T-helper 1 cell treated with Interleukin-12 subunit alpha and Interleukin-12 subunit beta and Interleukin-4 antibody, amounts not matched to agents 30 μg/mL and 1 μg/mL, for 36 hours (primary cell): ENCODE measurements at regions not wholly inside any gene's neighbourhood (a gene's known extent, or its start where the extent isn't known, plus 50 kb on each side); places are given as distances from the start of the nearest gene placed in this dataset.
"Not testable (repeated sequence)": the region's sequence is repeated elsewhere in the genome, so short reads cannot be mapped to it uniquely, and the experiment has no call there.

Experiments
- H3K27ac Mint-ChIP-seq: one replicate; pipeline ENCODE4 v1.8.0; 2021; ENCODE audit warnings: mild to moderate bottlenecking, mixed read lengths
- H3K27me3 Mint-ChIP-seq: one replicate; pipeline ENCODE4 v1.8.0; 2021; ENCODE audit warnings: low read depth, mixed read lengths
- H3K36me3 Mint-ChIP-seq: one replicate; pipeline ENCODE4 v1.8.0; 2021; ENCODE audit warnings: low read depth, mixed read lengths
- H3K4me1 Mint-ChIP-seq: one replicate; pipeline ENCODE4 v1.8.0; 2021; ENCODE audit warnings: low read depth, mixed read lengths
- H3K4me3 Mint-ChIP-seq: one replicate; pipeline ENCODE4 v1.8.0; 2021; ENCODE audit warnings: mild to moderate bottlenecking, moderate library complexity, mixed read lengths
- H3K9me3 Mint-ChIP-seq: one replicate; pipeline ENCODE4 v1.8.0; 2021; ENCODE audit warnings: mixed read lengths

DNA sequence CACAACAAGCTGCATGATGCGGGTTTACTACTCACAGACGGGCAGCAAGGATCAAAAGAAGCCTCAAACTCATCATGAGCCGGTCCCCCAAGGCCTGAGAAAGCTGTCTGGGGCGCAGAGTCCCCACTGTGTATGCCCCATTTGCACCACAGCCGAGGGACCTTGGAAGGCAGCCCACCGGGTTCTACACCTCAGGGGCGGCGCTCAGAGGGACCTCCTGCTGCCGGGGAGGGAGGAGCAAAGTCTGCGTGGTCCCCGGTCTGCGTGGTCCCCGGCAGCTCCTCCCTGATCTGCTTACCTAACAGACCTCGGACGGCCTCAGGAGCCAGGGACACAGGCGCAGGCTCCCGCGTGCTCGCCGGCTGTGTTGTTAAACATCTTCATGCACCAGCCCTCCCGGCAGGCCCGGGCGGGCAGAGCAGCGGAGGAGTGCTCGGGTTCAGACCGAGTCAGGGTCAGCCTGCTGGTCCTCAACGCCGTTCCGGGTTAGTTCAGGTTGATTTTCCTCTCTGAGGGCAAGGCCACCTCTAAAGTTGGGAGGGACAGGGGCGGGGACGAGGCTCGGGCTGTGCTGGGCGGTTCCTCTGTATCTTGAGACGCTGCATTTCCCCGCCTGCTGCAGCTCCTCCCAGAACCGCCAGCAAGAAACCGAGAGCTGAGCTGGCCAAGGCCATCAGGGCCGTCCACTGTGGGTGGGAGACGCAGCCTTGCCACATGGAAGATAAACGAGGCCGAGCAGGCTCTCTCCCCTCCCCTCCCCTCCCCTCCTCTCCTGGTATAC, 74.6 kb downstream of the MRPL36 start:
- Mint-ChIP-seq H3K4me3 (peak overlapping the region; percentile 42), H3K4me1 (no peaks in the 10 kb centered on the region), H3K36me3 (no peaks in the 10 kb centered on the region), H3K27me3 (peaks cover 6% of the 10 kb centered on the region), H3K27ac (no peak overlapping the region), H3K9me3 (no peaks in the 10 kb centered on the region)

DNA sequence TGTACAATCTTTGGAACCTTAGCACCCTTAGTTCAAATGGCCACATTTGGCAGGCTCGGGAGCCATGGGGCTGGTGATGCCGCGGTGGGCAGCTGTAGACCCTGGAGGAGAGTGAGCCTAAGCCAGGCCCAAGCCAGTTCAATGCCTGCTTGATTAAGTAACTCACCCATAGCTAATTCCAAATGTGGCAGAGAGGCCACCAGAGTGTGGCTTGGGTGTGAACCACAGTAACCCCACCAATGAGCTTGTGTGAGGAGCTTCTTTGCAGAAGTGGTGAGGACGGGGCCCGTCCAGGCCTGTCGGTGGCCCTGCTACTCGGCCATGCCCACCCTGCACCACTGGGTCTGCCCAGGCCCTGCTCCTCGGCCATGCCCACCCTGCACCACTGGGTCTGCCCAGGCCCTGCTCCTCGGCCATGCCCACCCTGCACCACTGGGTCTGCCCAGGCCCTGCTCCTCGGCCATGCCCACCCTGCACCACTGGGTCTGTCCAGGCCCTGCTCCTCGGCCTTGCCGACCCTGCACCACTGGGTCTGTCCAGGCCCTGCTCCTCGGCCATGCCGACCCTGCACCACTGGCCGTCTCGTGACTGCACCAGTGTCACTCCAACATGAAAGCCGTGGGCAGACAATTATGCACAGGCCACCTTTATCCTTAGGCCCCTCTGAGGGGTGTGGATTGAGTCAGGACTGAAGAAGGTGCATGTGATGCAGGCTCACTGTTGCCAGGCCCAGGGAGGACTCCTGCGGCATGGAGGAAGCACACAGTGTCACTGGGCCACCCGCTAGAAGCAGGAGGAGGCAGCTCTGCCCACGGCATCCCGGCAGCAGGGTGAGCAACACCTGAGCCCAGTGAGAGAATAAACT, 75.4 kb downstream of the MRPL36 start:
- H3K9me3 Mint-ChIP-seq = peaks cover 6% of the 10 kb centered on the region
- no peaks in the 10 kb centered on the region for H3K36me3 Mint-ChIP-seq
- peaks cover 6% of the 10 kb centered on the region for H3K27me3 Mint-ChIP-seq
- H3K4me1 Mint-ChIP-seq = no peaks in the 10 kb centered on the region
- no peak overlapping the region for H3K4me3 Mint-ChIP-seq
- H3K27ac Mint-ChIP-seq = no peak overlapping the region

DNA sequence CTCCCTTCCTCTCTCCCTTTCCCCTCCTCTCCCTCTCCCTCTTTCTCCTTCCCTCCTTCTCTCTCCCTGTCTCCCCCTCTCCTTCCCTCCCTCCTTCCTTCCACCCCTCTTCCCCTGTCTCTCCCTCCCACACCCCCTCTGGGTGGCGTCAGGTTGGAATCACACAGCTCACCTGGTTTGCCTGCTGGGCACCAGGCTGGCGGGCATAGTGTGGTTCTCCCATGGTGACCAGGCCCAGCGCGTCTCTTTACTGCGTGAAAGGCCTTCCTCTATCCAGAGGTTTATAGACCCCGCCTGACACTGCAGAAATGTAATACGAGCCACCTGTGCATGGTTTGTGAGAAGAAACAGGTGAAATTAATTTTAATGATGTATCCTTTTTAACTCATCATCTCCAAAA, 76.2 kb downstream of the MRPL36 start:
- Mint-ChIP-seq H3K4me1 (no peaks in the 10 kb centered on the region), H3K27me3 (peaks cover 6% of the 10 kb centered on the region), H3K9me3 (peaks cover 13% of the 10 kb centered on the region), H3K36me3 (peaks cover under 1% of the 10 kb centered on the region), H3K27ac (no peak overlapping the region), H3K4me3 (no peak overlapping the region)

DNA sequence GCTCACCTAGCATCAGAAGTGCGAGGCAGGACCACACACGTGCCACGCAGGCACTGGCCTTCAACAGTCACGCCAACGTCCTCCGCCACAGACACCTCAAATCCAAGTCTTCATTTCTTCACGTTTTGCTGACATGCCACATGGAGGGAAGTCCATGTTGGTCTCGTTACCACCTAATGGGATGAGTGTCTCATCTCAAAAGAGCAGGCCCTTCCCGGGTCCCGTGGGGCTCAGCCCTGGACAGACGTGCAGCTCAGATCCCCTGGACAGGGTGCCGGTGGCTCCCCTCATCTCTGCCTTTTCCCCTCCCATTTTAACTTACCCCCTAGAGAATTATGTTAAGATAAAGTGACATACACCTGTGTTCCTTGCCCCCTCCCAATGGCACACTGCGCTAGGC, 76.8 kb downstream of the MRPL36 start:
- H3K4me3 Mint-ChIP-seq = no peak overlapping the region
- H3K9me3 Mint-ChIP-seq = peaks cover 19% of the 10 kb centered on the region
- H3K4me1 Mint-ChIP-seq = no peaks in the 10 kb centered on the region
- H3K36me3 Mint-ChIP-seq = peaks cover 4% of the 10 kb centered on the region
- H3K27ac Mint-ChIP-seq = no peak overlapping the region
- H3K27me3 Mint-ChIP-seq = peaks cover 6% of the 10 kb centered on the region

DNA sequence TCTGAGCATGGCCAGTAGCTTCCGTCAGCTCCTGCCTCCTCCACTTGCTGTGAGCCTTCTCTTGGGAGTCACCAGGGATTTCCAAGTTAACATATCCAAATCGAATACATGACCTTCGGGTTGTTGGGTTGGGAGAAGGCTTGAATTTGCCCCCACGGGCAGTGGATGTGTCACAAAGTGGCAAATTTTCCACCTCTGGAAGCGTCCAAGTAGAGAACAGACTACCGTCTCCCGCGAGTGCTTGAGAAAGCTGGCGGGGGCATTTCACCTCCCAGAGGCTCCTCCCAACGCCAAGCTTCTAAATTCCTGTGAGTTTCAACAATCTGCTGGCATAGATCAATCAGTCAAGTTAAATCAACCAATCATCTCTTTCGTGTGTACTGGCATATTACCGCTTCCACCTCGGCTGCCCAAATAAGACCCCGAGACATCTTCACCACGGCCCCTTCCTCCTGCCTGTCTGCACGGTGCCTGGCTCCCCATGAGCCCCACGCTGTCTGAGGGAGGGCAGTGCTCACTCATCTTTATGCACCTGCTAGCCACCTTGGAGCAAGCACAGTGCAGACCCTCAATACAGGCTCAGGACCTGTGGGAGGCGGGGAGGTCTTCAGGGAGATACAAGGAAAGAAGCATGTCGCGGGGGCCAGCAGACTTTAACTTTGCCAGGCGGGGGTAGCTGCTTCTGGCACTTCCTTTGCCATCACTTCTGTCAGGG, 79.1 kb downstream of the MRPL36 start:
- Mint-ChIP-seq H3K9me3 (peaks cover 23% of the 10 kb centered on the region), H3K4me3 (no peak overlapping the region), H3K27me3 (peaks cover 6% of the 10 kb centered on the region), H3K36me3 (peaks cover 4% of the 10 kb centered on the region), H3K27ac (no peak overlapping the region), H3K4me1 (no peaks in the 10 kb centered on the region)

DNA sequence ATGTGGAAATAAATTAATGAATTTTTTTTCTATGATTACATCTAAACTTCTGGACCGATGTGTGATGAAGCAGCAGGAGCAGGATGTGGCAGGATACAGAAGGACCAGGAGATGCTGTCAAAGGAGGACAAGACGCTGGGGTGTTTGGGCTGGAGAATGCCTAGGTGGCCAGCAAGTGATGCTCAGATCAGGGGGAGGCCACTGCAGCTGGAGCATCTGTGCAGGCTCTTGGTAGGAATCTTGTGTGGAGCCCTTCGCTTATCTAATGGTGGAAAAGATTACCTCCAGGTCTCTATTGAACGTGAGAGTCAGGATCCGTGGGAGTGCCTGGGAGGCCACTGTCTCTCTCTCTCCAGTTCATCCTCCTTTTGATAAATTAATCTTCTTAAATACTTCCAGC, 79.8 kb downstream of the MRPL36 start:
- Mint-ChIP-seq H3K4me1 (no peaks in the 10 kb centered on the region), H3K36me3 (peaks cover 4% of the 10 kb centered on the region), H3K27me3 (peaks cover 6% of the 10 kb centered on the region), H3K9me3 (peaks cover 23% of the 10 kb centered on the region), H3K27ac (no peak overlapping the region), H3K4me3 (no peak overlapping the region)

DNA sequence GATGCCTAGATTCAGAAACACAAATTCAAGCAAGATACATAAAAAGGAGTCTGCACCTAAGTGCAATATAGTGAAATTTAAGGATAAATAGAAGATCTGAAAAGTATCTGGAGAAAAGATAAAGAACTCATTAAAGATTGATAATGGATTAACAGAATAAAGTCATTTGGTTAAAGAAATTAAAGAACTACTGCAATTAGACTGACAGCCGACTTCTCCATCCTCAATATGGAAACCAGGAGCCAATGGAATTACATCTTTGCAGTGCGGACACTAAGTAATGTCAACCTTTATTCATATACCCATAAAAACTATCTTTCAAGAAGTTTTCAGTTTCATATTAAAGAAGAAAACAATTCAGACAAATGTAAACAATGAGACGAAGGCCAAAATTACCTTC, 81.0 kb downstream of the MRPL36 start:
- Mint-ChIP-seq H3K36me3 (peaks cover 4% of the 10 kb centered on the region), H3K27me3 (peaks cover 6% of the 10 kb centered on the region), H3K9me3 (peaks cover 23% of the 10 kb centered on the region), H3K27ac (no peak overlapping the region), H3K4me1 (no peaks in the 10 kb centered on the region), H3K4me3 (no peak overlapping the region)

DNA sequence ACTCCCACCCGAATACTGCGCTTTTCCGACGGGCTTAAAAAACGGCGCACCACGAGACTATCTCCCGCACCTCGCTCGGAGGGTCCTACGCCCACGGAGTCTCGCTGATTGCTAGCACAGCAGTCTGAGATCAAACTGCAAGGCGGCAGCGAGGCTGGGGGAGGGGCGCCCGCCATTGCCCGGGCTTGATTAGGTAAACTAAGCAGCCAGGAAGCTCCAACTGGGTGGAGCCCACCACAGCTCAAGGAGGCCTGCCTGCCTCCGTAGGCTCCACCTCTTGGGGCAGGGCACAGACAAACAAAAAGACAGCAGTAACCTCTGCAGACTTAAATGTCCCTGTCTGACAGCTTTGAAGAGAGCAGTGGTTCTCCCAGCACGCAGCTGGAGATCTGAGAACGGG, 89.5 kb downstream of the MRPL36 start:
- H3K36me3 Mint-ChIP-seq, H3K9me3 Mint-ChIP-seq, H3K27me3 Mint-ChIP-seq, H3K27ac Mint-ChIP-seq, H3K4me1 Mint-ChIP-seq: not testable (repeated sequence)
- peak overlapping the region; percentile 71 for H3K4me3 Mint-ChIP-seq

DNA sequence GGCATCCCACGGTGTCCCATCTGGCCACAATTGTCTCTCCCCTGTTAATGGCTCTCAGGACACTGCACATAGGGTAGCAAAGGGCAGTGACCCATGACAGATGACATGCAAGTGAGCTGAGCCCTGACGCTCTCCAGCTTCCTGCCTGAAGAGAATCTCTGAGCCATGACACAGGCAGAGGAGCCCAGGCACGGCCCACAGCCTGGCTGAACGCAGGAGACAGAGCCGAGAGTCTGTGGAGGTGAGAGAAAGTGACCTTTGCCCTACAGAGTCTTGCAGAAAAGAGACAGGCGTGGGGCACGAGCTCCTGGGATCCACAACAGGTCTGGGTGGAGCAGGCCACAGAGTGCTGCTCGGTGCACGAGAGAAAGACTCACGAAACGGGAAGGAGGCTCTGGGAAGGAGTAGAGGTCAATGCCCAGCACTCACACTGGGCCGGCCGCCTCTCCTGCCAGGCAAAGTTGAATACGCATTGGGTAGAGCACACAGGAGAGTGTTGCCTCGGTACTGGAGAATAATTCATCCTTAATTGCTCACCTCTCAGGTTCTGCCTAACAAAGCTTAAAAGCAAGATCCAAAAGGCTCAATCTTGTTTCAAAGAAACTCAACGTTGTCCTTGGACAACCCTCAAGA, 90.3 kb downstream of the MRPL36 start:
- Mint-ChIP-seq H3K4me3 (peak overlapping the region; percentile 71), H3K4me1 (peaks cover 9% of the 10 kb centered on the region), H3K36me3 (no peaks in the 10 kb centered on the region), H3K9me3 (no peaks in the 10 kb centered on the region), H3K27me3 (peaks cover 6% of the 10 kb centered on the region), H3K27ac (peak overlapping the region; percentile 20)

DNA sequence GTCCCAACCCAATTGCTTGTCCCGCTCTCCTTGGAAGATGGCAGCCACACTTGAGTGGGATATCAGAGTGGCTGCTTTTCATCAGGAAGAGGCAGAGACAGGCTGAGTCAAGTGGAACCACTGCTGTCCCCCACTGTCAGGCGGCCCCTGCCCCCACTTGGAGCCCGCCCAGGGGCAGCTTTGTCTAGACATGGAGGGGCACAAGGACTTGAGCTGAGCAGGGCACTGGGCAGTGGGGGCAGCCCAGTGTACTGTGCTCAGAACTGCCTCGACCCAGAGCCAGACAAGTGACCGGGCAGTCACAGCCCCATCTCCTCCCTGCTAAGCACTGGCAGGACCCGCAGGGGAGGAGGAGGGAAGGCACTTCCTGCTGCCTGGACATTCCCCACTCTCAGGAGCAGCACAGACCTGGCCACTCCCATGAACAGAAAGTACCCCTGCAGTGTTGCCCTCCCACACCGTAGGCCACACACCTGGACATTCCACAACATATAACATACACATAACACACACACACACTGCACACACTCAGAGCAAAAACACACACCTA, 91.0 kb downstream of the MRPL36 start:
- Mint-ChIP-seq H3K4me1 (peaks cover 9% of the 10 kb centered on the region), H3K27me3 (peaks cover 6% of the 10 kb centered on the region), H3K27ac (no peak overlapping the region), H3K4me3 (peak overlapping the region; percentile 71), H3K9me3 (no peaks in the 10 kb centered on the region), H3K36me3 (no peaks in the 10 kb centered on the region)

DNA sequence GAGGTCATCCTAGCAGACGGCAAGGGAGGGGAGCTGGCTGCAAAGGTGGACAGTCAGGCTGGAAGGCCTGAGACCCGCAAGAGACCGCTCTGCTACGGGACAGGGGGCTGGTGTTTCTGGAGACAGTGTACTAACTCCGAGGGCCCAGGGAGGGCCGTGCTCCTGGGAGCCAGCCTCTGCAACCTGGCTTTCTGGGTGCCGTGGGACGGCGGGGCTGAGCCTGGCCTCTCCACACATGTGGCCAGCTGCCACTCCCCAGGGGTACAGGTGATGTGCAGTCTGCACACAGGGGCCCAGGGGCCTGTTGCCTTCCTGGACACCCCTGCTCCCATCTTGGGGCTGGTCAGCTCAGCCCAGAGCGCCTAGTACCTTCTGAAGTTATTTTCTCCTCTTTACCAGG, 92.2 kb downstream of the MRPL36 start:
- H3K27me3 Mint-ChIP-seq = peaks cover 6% of the 10 kb centered on the region
- no peak overlapping the region for H3K27ac Mint-ChIP-seq
- peaks cover 9% of the 10 kb centered on the region for H3K4me1 Mint-ChIP-seq
- H3K9me3 Mint-ChIP-seq = no peaks in the 10 kb centered on the region
- H3K36me3 Mint-ChIP-seq = no peaks in the 10 kb centered on the region
- H3K4me3 Mint-ChIP-seq = no peak overlapping the region

DNA sequence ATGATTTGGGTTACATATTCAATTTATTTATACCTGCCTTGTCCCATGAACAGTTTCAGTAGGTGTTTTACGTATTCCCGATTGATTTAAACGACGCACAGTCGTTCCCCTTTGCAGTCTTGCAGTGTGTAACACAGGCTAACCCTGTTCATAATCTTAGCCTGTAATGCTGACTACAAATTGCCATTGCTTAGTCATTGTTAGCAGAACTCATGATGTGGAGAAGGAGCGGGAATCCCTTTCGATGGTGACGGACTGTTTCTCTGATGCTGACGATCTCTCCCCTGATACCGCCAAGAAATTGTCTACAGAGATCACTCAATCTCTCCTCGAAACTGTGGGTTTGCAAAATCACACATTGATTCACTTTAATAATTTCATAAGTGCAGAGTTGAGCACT, 93.2 kb downstream of the MRPL36 start:
- H3K27ac Mint-ChIP-seq = no peak overlapping the region
- H3K4me3 Mint-ChIP-seq = no peak overlapping the region
- peaks cover 9% of the 10 kb centered on the region for H3K4me1 Mint-ChIP-seq
- no peaks in the 10 kb centered on the region for H3K9me3 Mint-ChIP-seq
- no peaks in the 10 kb centered on the region for H3K36me3 Mint-ChIP-seq
- H3K27me3 Mint-ChIP-seq = peaks cover 6% of the 10 kb centered on the region

DNA sequence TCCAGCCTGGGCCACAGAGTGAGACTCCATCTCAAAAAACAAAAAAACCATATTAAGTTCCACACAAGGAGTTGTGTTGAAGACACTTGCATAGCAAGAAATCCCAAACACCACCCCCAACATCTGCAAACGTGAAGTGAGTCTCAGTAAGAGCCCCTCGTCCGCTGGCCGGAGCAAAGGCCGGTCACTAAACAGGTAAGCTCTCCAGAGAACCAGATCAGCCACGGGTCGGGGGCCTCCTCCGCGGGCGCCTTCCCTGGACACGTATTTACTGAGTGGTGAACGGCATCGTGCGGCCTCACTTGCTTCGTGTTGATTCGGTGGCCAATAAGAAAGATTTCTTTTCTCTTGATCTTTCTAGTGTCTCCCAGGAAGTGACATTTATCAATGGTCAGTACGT, 93.6 kb downstream of the MRPL36 start:
- Mint-ChIP-seq H3K4me1 (peaks cover 9% of the 10 kb centered on the region), H3K27me3 (peaks cover 6% of the 10 kb centered on the region), H3K36me3 (no peaks in the 10 kb centered on the region), H3K9me3 (no peaks in the 10 kb centered on the region), H3K27ac (no peak overlapping the region), H3K4me3 (no peak overlapping the region)

DNA sequence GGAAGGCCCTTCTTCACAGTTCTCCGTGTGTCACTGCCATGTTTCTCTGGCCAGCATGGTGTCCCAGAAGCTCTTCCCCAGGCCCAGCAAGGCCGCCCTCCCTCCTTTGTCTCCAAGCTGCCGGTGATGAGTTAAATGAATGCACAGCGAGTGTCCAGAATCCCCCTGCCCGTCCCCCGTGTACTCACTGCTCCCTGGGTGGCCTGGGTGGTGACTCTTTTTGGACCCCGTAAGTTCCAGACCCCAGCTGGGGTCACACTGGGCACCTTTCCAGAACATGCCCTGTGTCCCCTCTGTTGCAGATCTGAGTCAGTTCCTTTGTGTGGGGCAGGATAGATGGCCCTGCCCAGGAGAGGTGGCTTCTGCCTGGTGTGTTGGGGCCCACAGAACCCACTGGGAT, 95.0 kb downstream of the MRPL36 start:
- Mint-ChIP-seq H3K4me1 (peaks cover 8% of the 10 kb centered on the region), H3K27ac (no peak overlapping the region), H3K4me3 (no peak overlapping the region), H3K9me3 (no peaks in the 10 kb centered on the region), H3K27me3 (peaks cover 6% of the 10 kb centered on the region), H3K36me3 (no peaks in the 10 kb centered on the region)
